Stimulated activated CD8-positive, alpha-beta memory T cell treated with anti-CD3 and anti-CD28 coated beads, Interleukin-2, amount 100 ng/mL, for 48 hours (primary cell): ENCODE measurements at regions not wholly inside any gene's neighbourhood (a gene's known extent, or its start where the extent isn't known, plus 50 kb on each side); places are given as distances from the start of the nearest gene placed in this dataset.

Experiments
- DNase-seq, 2 donors: peaks; one replicate each; pipeline ENCODE4 v3.0.0-alpha.2; 2020; ENCODE audit warnings: low read depth in 2 of 2

- no peak for DNase-seq
Observed at GRCh38 chr19:31160336-31160926, 188.8 kb downstream of the TSHZ3 start.

GRCh38 chr19:31154021-31154420 lies 195.2 kb downstream of the TSHZ3 start:
- DNase-seq: no peak

GRCh38 chr19:31152906-31153305 lies 196.3 kb downstream of the TSHZ3 start:
- DNase-seq: no peak

GRCh38 chr19:31149441-31149941 lies 199.7 kb downstream of the TSHZ3 start:
- DNase-seq: no peak

- DNase-seq: no peak
Observed at GRCh38 chr19:31148671-31149070, 200.6 kb downstream of the TSHZ3 start.

- no peak for DNase-seq
Observed at GRCh38 chr19:31147234-31147633, 202.0 kb downstream of the TSHZ3 start.

GRCh38 chr19:31146546-31147183 lies 202.6 kb downstream of the TSHZ3 start:
- DNase-seq: no peak

- DNase-seq: no peak
Observed at GRCh38 chr19:31146015-31146414, 203.2 kb downstream of the TSHZ3 start.

- DNase-seq: no peak
Observed at GRCh38 chr19:31145007-31145406, 204.2 kb downstream of the TSHZ3 start.

- DNase-seq: no peak
Observed at GRCh38 chr19:31144075-31144870, 205.0 kb downstream of the TSHZ3 start.

GRCh38 chr19:31141301-31141700 lies 207.9 kb downstream of the TSHZ3 start:
- DNase-seq: no peak

GRCh38 chr19:31140717-31141116 lies 208.5 kb downstream of the TSHZ3 start:
- DNase-seq: no peak

- no peak for DNase-seq
Observed at GRCh38 chr19:31139871-31140505, 209.2 kb downstream of the TSHZ3 start.

GRCh38 chr19:31138077-31138476 lies 211.2 kb downstream of the TSHZ3 start:
- DNase-seq: no peak

GRCh38 chr19:31135841-31136240 lies 213.4 kb downstream of the TSHZ3 start:
- DNase-seq: no peak

- DNase-seq: no peak
Observed at GRCh38 chr19:31132753-31133110, 216.5 kb downstream of the TSHZ3 start.

GRCh38 chr19:31128291-31128690 lies 220.9 kb downstream of the TSHZ3 start:
- no peak for DNase-seq

- DNase-seq: no peak
Observed at GRCh38 chr19:31127134-31127967, 221.9 kb downstream of the TSHZ3 start.

- no peak for DNase-seq
Observed at GRCh38 chr19:31126236-31126635, 223.0 kb downstream of the TSHZ3 start.

- DNase-seq: no peak
Observed at GRCh38 chr19:31125071-31125470, 224.2 kb downstream of the TSHZ3 start.

- DNase-seq: no peak
Observed at GRCh38 chr19:31121501-31121900, 227.7 kb downstream of the TSHZ3 start.

- no peak for DNase-seq
Observed at GRCh38 chr19:31120952-31121351, 228.3 kb downstream of the TSHZ3 start.
